ENCODE measurements at regions not wholly inside any gene's neighbourhood (a gene's known extent, or its start where the extent isn't known, plus 50 kb on each side); places are given as distances from the start of the nearest gene placed in this dataset.

DNA sequence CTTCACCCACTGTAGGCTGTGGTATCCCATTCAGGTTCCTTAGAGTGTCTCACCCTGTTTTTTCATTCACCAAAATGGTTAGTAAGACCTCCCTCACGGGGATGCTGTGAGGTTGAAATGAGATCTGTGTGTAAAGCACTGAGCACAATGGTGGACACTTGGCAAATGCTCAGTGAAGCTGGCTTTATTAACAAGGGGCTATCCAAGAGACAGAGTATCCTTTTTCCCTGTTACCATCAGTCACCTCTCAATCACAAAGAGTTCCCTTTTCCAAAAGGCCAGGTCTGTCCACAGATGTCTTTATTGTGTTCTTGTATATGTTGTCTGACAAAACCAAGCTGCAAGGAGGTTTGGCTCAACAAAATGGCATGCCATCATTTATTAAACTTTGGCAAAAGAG, 138.9 kb upstream of the RARB start:
- Histone ChIP-seq H3K9me3 (ENCODE audit: low read length) (no peaks in the 10 kb centered on the region), H3K27ac (ENCODE audit: low read length) (no peak overlapping the region), H3K36me3 (ENCODE audit: insufficient read depth, low read length) (no peaks in the 10 kb centered on the region), H3K4me2 (ENCODE audit: low read length) (no peak overlapping the region), H3K79me2 (replicated peaks; ENCODE audit: insufficient read depth, low read length) (no peaks in the 10 kb centered on the region), H3K9me2 (ENCODE audit: insufficient read depth, low read length) (no peaks in the 10 kb centered on the region), H3K4me3 (ENCODE audit: low read length) (no peak overlapping the region), H3K9ac (ENCODE audit: low read length) (no peak overlapping the region), H2AFZ (ENCODE audit: low read depth, low read length) (no peak overlapping the region), H4K20me1 (ENCODE audit: insufficient read depth) (no peaks in the 10 kb centered on the region), H3K27me3 (ENCODE audit: insufficient read depth, low read depth, low read length) (no peaks in the 10 kb centered on the region), H3F3A (ENCODE audit: insufficient read depth, low read length, poor library complexity, severe bottlenecking) (no peaks in the 10 kb centered on the region)
- TF ChIP-seq EZH2 (IDR thresholded peaks at IDR 0.05; ENCODE audit: borderline replicate concordance, insufficient read depth, low read length, poor library complexity, severe bottlenecking) (no peak), POLR2AphosphoS5 (IDR thresholded peaks at IDR 0.05) (no peak), SMC3 (conservative IDR thresholded peaks at IDR 0.05; ENCODE audit: poor library complexity) (no peak), TAF1 (IDR thresholded peaks at IDR 0.05; ENCODE audit: low read depth) (no peak)
- TF ChIP-seq, protein P1, sequence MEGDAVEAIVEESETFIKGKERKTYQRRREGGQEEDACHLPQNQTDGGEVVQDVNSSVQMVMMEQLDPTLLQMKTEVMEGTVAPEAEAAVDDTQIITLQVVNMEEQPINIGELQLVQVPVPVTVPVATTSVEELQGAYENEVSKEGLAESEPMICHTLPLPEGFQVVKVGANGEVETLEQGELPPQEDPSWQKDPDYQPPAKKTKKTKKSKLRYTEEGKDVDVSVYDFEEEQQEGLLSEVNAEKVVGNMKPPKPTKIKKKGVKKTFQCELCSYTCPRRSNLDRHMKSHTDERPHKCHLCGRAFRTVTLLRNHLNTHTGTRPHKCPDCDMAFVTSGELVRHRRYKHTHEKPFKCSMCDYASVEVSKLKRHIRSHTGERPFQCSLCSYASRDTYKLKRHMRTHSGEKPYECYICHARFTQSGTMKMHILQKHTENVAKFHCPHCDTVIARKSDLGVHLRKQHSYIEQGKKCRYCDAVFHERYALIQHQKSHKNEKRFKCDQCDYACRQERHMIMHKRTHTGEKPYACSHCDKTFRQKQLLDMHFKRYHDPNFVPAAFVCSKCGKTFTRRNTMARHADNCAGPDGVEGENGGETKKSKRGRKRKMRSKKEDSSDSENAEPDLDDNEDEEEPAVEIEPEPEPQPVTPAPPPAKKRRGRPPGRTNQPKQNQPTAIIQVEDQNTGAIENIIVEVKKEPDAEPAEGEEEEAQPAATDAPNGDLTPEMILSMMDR (IDR thresholded peaks at IDR 0.05; ENCODE audit: poor library complexity, severe bottlenecking), result no peak
- TF ChIP-seq, protein P2, sequence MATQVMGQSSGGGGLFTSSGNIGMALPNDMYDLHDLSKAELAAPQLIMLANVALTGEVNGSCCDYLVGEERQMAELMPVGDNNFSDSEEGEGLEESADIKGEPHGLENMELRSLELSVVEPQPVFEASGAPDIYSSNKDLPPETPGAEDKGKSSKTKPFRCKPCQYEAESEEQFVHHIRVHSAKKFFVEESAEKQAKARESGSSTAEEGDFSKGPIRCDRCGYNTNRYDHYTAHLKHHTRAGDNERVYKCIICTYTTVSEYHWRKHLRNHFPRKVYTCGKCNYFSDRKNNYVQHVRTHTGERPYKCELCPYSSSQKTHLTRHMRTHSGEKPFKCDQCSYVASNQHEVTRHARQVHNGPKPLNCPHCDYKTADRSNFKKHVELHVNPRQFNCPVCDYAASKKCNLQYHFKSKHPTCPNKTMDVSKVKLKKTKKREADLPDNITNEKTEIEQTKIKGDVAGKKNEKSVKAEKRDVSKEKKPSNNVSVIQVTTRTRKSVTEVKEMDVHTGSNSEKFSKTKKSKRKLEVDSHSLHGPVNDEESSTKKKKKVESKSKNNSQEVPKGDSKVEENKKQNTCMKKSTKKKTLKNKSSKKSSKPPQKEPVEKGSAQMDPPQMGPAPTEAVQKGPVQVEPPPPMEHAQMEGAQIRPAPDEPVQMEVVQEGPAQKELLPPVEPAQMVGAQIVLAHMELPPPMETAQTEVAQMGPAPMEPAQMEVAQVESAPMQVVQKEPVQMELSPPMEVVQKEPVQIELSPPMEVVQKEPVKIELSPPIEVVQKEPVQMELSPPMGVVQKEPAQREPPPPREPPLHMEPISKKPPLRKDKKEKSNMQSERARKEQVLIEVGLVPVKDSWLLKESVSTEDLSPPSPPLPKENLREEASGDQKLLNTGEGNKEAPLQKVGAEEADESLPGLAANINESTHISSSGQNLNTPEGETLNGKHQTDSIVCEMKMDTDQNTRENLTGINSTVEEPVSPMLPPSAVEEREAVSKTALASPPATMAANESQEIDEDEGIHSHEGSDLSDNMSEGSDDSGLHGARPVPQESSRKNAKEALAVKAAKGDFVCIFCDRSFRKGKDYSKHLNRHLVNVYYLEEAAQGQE (IDR thresholded peaks at IDR 0.05; ENCODE audit: borderline replicate concordance), result no peak

DNA sequence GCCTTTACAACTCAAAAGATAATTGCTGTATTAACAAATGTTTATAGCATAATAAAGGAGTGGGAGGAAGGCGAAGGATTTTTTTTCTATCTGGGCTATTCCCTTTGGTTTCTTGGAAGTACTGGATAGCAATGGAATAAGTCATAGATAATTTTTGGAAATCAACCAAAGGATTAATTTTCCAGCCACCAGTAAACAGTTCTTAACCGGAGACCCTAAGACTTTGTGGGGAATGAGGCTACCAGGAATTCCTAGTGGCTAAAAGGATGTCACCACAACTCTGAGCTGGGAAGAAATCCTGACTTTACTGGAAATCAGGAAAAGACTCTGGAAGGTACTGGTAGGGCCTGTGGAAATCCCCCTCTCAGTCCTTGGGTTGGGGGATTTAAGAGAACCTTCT, 138.4 kb upstream of the RARB start:
- Histone ChIP-seq H3K27ac (ENCODE audit: low read length) (no peak overlapping the region), H3K9ac (ENCODE audit: low read length) (no peak overlapping the region), H3K79me2 (replicated peaks; ENCODE audit: insufficient read depth, low read length) (no peaks in the 10 kb centered on the region), H3K4me3 (ENCODE audit: low read length) (no peak overlapping the region), H2AFZ (ENCODE audit: low read depth, low read length) (no peak overlapping the region), H3K9me2 (ENCODE audit: insufficient read depth, low read length) (no peaks in the 10 kb centered on the region), H4K20me1 (ENCODE audit: insufficient read depth) (no peaks in the 10 kb centered on the region), H3K36me3 (ENCODE audit: insufficient read depth, low read length) (no peaks in the 10 kb centered on the region), H3F3A (ENCODE audit: insufficient read depth, low read length, poor library complexity, severe bottlenecking) (no peaks in the 10 kb centered on the region), H3K9me3 (ENCODE audit: low read length) (no peaks in the 10 kb centered on the region), H3K4me2 (ENCODE audit: low read length) (no peak overlapping the region), H3K27me3 (ENCODE audit: insufficient read depth, low read depth, low read length) (no peaks in the 10 kb centered on the region)
- TF ChIP-seq, protein P1 (IDR thresholded peaks at IDR 0.05; ENCODE audit: poor library complexity, severe bottlenecking), result no peak
- TF ChIP-seq SMC3 (conservative IDR thresholded peaks at IDR 0.05; ENCODE audit: poor library complexity) (no peak), MXI1 (conservative IDR thresholded peaks at IDR 0.05; ENCODE audit: poor library complexity, severe bottlenecking) (no peak), TAF1 (IDR thresholded peaks at IDR 0.05; ENCODE audit: low read depth) (no peak), EP300 (conservative IDR thresholded peaks at IDR 0.05; ENCODE audit: poor library complexity, severe bottlenecking) (no peak), EZH2 (IDR thresholded peaks at IDR 0.05; ENCODE audit: borderline replicate concordance, insufficient read depth, low read length, poor library complexity, severe bottlenecking) (no peak), RAD21 (conservative IDR thresholded peaks at IDR 0.05) (no peak), POLR2AphosphoS5 (IDR thresholded peaks at IDR 0.05) (no peak)
- TF ChIP-seq, protein P2 (IDR thresholded peaks at IDR 0.05; ENCODE audit: borderline replicate concordance), result no peak
